Mucosa of descending colon (tissue), 3 donors: ENCODE measurements at regions not wholly inside any gene's neighbourhood (a gene's known extent, or its start where the extent isn't known, plus 50 kb on each side); places are given as distances from the start of the nearest gene placed in this dataset.

Source experiments
- ATAC-seq: fragments of 200-7000 bp; cut with Tn5 transposase; one replicate; pipeline ENCODE4 v1.9.1; 2020; ENCODE audit warnings: mild to moderate bottlenecking, moderate library complexity
- DNase-seq, 3 donors: peaks; one replicate each; pipeline ENCODE4 v3.0.0-alpha.2; 2020
- H3K36me3 ChIP-seq: fragments of 200-600 bp; one replicate; pipeline ENCODE4 v1.8.0; 2021; ENCODE audit warnings: low read depth, mild to moderate bottlenecking
- H3K4me1 ChIP-seq: fragments of 200-600 bp; one replicate; pipeline ENCODE4 v1.8.0; 2021; ENCODE audit warnings: low read depth, mild to moderate bottlenecking
- H3K4me3 ChIP-seq: fragments of 200-600 bp; one replicate; pipeline ENCODE4 v1.8.0; 2021; ENCODE audit warnings: mild to moderate bottlenecking
- H3K9me3 ChIP-seq: fragments of 200-600 bp; one replicate; pipeline ENCODE4 v1.8.0; 2021; ENCODE audit warnings: mild to moderate bottlenecking
- intact Hi-C, 2 donors: fragments of 100-400 bp; cut with DNase I in 1 of 2; cut with micrococcal nuclease in 1 of 2; formaldehyde crosslinking; loops; one replicate each; pipeline versions ENCODE4 v1.11.0 to v1.11.1; 2022; cut with DNase I, micrococcal nuclease
- TF ChIP-seq, protein P1 (sequence below): fragments of 200-600 bp; IDR thresholded peaks from one replicate; pipeline ENCODE4 v1.8.0; 2022; ENCODE audit warnings: antibody characterized with exemption, mild to moderate bottlenecking
- donor health status: DM: no; HTN: no; CAD: no; lungs with moderate emphysema.
- donor health status: DM: no; HTN: no; CAD: no.
- donor health status: DM: no; HTN: yes; CAD: no.

DNA sequence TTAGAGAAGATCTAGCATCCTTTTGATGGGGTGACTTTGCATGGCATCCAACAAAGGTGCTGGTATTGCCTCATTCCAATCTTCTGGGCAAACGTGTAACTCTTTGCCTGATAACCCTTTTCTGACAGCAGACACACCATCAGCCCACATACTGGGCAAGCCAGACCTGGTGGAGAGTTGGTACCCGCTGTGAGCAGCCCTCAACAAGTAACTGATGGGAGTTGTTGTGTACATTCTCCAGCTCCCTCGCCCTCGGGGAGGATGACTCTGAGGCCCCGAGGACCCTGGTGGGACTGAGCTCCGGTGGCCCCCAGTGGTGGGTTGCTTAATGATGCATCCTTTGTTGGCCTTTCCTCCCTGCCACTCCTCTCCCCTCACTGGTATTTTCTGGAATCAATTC, 102.4 kb upstream of the SLC6A11 start:
- Histone ChIP-seq H3K4me3 (no peak overlapping the region), H3K4me1 (no peaks in the 10 kb centered on the region), H3K9me3 (no peaks in the 10 kb centered on the region), H3K36me3 (no peaks in the 10 kb centered on the region)
- no peak for ATAC-seq
- TF ChIP-seq, protein P1, sequence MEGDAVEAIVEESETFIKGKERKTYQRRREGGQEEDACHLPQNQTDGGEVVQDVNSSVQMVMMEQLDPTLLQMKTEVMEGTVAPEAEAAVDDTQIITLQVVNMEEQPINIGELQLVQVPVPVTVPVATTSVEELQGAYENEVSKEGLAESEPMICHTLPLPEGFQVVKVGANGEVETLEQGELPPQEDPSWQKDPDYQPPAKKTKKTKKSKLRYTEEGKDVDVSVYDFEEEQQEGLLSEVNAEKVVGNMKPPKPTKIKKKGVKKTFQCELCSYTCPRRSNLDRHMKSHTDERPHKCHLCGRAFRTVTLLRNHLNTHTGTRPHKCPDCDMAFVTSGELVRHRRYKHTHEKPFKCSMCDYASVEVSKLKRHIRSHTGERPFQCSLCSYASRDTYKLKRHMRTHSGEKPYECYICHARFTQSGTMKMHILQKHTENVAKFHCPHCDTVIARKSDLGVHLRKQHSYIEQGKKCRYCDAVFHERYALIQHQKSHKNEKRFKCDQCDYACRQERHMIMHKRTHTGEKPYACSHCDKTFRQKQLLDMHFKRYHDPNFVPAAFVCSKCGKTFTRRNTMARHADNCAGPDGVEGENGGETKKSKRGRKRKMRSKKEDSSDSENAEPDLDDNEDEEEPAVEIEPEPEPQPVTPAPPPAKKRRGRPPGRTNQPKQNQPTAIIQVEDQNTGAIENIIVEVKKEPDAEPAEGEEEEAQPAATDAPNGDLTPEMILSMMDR, result no peak
- no peak for DNase-seq
- intact Hi-C loops, result no loop called here

DNA sequence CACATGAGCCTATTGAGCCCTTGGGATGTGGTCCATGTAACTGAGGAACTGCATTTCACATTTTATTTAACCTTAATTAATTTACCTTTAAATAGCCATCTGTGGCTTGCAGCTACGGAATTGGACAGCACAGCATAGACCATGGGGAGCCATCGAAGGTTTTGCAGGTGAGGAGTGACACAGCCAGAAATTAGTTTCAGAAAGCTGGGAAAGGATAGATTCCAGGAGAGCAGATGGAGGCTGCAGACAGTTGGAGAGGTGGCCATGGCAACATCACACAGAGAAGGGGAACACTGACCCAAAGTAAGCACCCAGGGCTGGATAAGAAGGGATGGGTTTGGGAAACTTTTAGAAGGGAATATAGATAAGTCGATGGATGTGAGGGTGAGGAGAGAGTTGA, 100.1 kb upstream of the SLC6A11 start:
- no peaks in the 10 kb centered on the region for H3K9me3 ChIP-seq
- ATAC-seq (no peak), DNase-seq (no peak)
- no peak overlapping the region for H3K4me3 ChIP-seq
- intact Hi-C loops, result no loop called here
- TF ChIP-seq, protein P1, result no peak
- H3K36me3 ChIP-seq, result no peaks in the 10 kb centered on the region
- no peaks in the 10 kb centered on the region for H3K4me1 ChIP-seq

DNA sequence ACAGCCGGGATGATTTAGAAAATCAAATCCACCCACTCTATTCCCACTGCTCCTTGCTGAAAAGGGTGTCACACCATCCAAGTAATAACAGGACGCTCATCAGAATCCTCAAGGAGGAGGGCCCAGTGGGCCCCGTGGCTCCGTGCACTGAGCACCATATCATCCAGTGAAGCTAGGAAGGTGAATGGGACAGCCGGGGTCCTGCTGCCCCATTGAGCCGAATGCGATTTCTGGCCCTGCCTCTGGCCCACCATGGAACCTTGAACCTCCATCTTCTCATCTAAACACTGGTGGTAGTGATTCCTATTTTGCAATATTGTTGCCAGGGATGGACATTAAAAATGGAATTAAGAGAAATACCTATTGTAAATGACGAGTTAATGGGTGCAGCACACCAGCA, 99.1 kb upstream of the SLC6A11 start:
- no peaks in the 10 kb centered on the region for H3K36me3 ChIP-seq
- no peaks in the 10 kb centered on the region for H3K9me3 ChIP-seq
- DNase-seq (no peak), ATAC-seq (no peak)
- no peak overlapping the region for H3K4me3 ChIP-seq
- no peaks in the 10 kb centered on the region for H3K4me1 ChIP-seq
- TF ChIP-seq, protein P1, result no peak
- intact Hi-C loops, result no loop called here

DNA sequence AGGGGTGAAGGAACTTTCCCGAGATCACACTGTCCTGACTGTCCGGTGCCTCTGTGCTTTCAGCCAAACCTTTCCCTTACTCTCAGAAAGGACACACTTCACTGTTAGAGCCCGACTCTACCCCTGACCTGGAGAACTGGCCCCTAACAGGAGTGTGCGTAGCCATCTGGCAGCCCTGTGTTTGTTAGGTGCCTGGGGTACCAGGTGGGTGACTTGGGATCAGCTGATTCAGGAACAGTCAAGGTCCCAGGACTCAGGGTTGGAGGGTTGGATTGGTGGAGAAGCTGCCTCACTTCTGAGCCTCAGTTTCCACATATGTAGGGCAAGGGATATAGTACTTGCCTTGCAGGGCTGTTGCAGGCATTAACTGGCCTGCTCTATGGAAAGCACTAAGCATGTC, 98.3 kb upstream of the SLC6A11 start:
- Histone ChIP-seq H3K4me1 (no peaks in the 10 kb centered on the region), H3K4me3 (no peak overlapping the region), H3K9me3 (no peaks in the 10 kb centered on the region), H3K36me3 (no peaks in the 10 kb centered on the region)
- TF ChIP-seq, protein P1, result no peak
- DNase-seq (no peak), ATAC-seq (no peak)
- intact Hi-C loops, result no loop called here

DNA sequence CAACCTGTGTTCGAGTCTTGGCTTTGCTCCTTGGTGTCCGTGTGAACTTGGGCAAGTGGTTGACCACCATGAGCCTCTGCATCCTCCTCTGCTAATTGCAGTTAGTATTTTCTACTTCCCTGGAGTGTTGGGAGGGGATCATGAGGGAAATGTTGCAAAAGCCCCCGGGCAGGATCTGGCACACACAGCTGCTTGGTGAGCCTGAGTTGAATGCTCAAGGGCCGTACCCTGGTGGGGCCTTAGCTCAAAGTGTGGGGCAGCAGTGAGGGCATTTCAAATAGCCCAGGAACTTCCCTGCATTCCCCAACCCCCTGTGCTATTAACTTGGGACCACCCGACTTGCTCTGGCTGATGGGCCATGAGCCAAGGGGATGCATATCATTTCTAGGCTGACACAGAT, 94.9 kb upstream of the SLC6A11 start:
- TF ChIP-seq, protein P1, result no peak
- H3K36me3 ChIP-seq, result no peaks in the 10 kb centered on the region

DNA sequence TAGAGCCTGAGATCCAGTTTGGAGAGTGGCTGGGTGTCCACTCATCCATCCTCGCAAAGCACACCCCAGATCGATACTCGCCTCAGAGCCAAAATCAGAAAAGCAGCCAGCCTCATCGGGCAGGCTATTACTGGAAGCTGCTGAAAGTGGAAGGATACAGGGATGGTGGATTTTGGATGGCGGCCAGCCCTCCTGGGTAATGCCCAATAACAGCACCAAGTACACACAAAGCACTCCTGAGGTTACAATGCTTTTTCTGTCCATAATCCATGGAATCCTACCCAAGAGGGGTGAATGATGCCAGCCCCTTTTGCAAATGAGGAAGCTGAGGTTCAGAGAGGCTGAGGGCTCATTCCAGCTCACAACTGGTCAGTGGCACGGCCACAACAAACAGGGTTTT, 93.1 kb upstream of the SLC6A11 start:
- intact Hi-C loops, result no loop called here
- DNase-seq (no peak), ATAC-seq (no peak)
- Histone ChIP-seq H3K36me3 (no peaks in the 10 kb centered on the region), H3K4me3 (no peak overlapping the region), H3K9me3 (no peaks in the 10 kb centered on the region), H3K4me1 (no peaks in the 10 kb centered on the region)
- TF ChIP-seq, protein P1, result no peak

More for the DNA sequence above, 94.9 kb upstream of the SLC6A11 start:
- DNase-seq (no peak), ATAC-seq (no peak)
- intact Hi-C loops, result no loop called here
- no peaks in the 10 kb centered on the region for H3K4me1 ChIP-seq
- no peak overlapping the region for H3K4me3 ChIP-seq
- no peaks in the 10 kb centered on the region for H3K9me3 ChIP-seq
